ENCODE measurements at regions not wholly inside any gene's neighbourhood (a gene's known extent, or its start where the extent isn't known, plus 50 kb on each side); places are given as distances from the start of the nearest gene placed in this dataset.

DNA sequence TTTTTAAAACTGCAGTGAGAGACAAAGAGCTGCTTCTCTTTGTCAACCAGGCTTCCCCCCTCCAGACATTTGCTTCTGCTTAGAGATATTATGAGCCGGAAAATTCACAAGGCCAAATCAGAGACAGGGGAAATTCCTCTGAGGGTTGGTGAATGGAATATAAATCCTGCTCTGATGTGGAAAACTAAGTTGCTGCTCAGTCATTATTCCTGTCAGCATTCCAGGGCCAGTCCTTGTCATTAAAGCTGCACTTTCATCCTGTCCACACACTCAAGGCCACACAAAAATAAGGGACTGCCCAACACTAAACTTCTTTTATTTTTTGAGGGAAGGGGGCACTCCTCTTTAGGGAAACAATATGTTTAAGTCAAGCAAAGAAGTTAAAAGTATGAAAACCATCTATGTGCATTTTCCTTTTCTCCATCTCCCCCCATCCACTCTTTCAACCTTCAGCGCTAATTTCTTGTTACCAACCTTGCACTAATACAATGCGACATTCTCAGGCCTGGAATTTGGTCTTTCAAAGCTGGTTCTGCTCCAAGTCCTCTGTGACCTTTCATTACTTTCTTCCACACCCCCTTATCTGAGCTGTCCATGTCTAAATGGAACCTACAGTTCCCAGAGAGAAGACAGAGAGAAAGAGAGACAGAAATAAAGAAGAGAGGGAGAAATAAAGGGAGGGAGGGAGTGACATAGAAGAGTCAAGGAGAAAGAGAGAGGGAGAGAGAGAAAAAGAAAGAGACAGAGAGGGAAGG is 118.9 kb upstream of the S1PR3 start:
- Histone ChIP-seq H3K36me3 (ENCODE audit: low read length) (no peaks in the 10 kb centered on the region), H2AFZ (ENCODE audit: low read depth, low read length, severe bottlenecking) (no peak overlapping the region), H3K27ac (ENCODE audit: low read depth, low read length) (no peak overlapping the region), H4K20me1 (ENCODE audit: low read depth, low read length) (no peaks in the 10 kb centered on the region), H3K79me2 (ENCODE audit: insufficient read depth, low read length) (no peaks in the 10 kb centered on the region), H3K4me2 (ENCODE audit: low read depth, low read length, poor library complexity, severe bottlenecking) (no peak overlapping the region), H3K4me3 (ENCODE audit: insufficient read depth, low read length, poor library complexity, severe bottlenecking) (no peak overlapping the region), H3K9ac (ENCODE audit: low read length) (no peak overlapping the region), H3K9me3 (ENCODE audit: insufficient read depth, low read length) (no peaks in the 10 kb centered on the region), H3K27me3 (ENCODE audit: low read length) (no peaks in the 10 kb centered on the region), H3K9me2 (replicated peaks; ENCODE audit: insufficient read depth, low read length) (no peaks in the 10 kb centered on the region), H3F3A (ENCODE audit: insufficient read depth) (no peaks in the 10 kb centered on the region)
- TF ChIP-seq CTCF (IDR thresholded peaks at IDR 0.05; ENCODE audit: insufficient read depth, low read length, poor library complexity, severe bottlenecking) (no peak), EZH2phosphoT487 (conservative IDR thresholded peaks at IDR 0.05; ENCODE audit: low read length) (no peak)

DNA sequence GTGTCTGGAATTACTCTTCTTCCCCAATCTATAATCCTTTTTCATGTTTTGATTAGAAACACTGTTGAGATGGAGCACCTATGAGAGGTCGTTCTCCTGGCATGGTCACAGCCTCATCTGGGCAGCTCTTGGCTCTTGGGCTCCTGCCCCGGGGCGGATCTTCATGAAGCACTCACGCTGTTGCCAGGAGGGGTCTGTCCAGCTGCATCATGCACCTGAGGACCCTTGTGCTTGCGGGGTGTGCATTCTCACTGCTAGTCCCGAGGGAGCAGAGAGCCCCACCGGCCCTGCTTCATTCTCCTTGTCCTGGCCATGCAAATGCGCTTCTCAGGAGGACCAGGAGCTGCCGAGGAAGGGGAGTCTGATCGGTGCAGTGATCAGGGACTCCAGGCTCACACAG is 117.6 kb upstream of the S1PR3 start:
- Histone ChIP-seq H3K9ac (ENCODE audit: low read length) (no peak overlapping the region), H3K36me3 (ENCODE audit: low read length) (no peaks in the 10 kb centered on the region), H3K27me3 (ENCODE audit: low read length) (no peaks in the 10 kb centered on the region), H2AFZ (ENCODE audit: low read depth, low read length, severe bottlenecking) (no peak overlapping the region), H3K79me2 (ENCODE audit: insufficient read depth, low read length) (no peaks in the 10 kb centered on the region), H3K4me2 (ENCODE audit: low read depth, low read length, poor library complexity, severe bottlenecking) (no peak overlapping the region), H3K9me3 (ENCODE audit: insufficient read depth, low read length) (no peaks in the 10 kb centered on the region), H4K20me1 (ENCODE audit: low read depth, low read length) (no peaks in the 10 kb centered on the region), H3F3A (ENCODE audit: insufficient read depth) (no peaks in the 10 kb centered on the region), H3K9me2 (replicated peaks; ENCODE audit: insufficient read depth, low read length) (no peaks in the 10 kb centered on the region), H3K4me3 (ENCODE audit: insufficient read depth, low read length, poor library complexity, severe bottlenecking) (no peak overlapping the region), H3K27ac (ENCODE audit: low read depth, low read length) (no peak overlapping the region)
- no peak for TF ChIP-seq EZH2phosphoT487 (conservative IDR thresholded peaks at IDR 0.05; ENCODE audit: low read length)
- no peak for TF ChIP-seq CTCF (IDR thresholded peaks at IDR 0.05; ENCODE audit: insufficient read depth, low read length, poor library complexity, severe bottlenecking)

DNA sequence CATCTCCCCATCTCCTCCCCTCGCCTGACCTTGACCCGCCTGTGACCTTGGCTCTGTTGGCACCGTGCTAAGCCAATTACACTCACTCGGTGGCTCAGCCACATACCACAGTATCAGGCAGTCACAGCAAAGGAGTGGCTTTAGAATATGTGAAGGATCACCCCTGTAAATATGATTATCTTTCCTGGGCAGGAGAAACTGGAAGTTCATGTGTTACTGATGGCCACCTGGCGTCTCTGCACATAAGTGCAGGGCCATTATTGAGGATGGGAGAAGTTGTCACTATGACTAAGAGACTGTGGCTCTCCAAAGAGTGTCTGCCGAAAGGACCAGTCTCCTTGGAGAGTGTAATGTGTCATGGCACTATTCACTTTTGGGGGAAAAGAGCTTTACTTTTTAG is 116.9 kb upstream of the S1PR3 start:
- TF ChIP-seq EZH2phosphoT487 (conservative IDR thresholded peaks at IDR 0.05; ENCODE audit: low read length) (no peak), CTCF (IDR thresholded peaks at IDR 0.05; ENCODE audit: insufficient read depth, low read length, poor library complexity, severe bottlenecking) (no peak)
- no peak overlapping the region for H2AFZ ChIP-seq (ENCODE audit: low read depth, low read length, severe bottlenecking)
- H3K4me3 ChIP-seq (ENCODE audit: insufficient read depth, low read length, poor library complexity, severe bottlenecking): no peak overlapping the region
- no peak overlapping the region for H3K4me2 ChIP-seq (ENCODE audit: low read depth, low read length, poor library complexity, severe bottlenecking)
- no peak overlapping the region for H3K27ac ChIP-seq (ENCODE audit: low read depth, low read length)
- H3K36me3 ChIP-seq (ENCODE audit: low read length): no peaks in the 10 kb centered on the region
- no peaks in the 10 kb centered on the region for H3K27me3 ChIP-seq (ENCODE audit: low read length)
- H3F3A ChIP-seq (ENCODE audit: insufficient read depth): no peaks in the 10 kb centered on the region
- H4K20me1 ChIP-seq (ENCODE audit: low read depth, low read length): no peaks in the 10 kb centered on the region
- no peaks in the 10 kb centered on the region for H3K9me2 ChIP-seq (replicated peaks; ENCODE audit: insufficient read depth, low read length)
- H3K9me3 ChIP-seq (ENCODE audit: insufficient read depth, low read length): no peaks in the 10 kb centered on the region
- no peaks in the 10 kb centered on the region for H3K79me2 ChIP-seq (ENCODE audit: insufficient read depth, low read length)
- H3K9ac ChIP-seq (ENCODE audit: low read length): no peak overlapping the region

All from SU-DHL-6 (cell line).